ENCODE measurements at regions not wholly inside any gene's neighbourhood (a gene's known extent, or its start where the extent isn't known, plus 50 kb on each side); places are given as distances from the start of the nearest gene placed in this dataset.

DNA sequence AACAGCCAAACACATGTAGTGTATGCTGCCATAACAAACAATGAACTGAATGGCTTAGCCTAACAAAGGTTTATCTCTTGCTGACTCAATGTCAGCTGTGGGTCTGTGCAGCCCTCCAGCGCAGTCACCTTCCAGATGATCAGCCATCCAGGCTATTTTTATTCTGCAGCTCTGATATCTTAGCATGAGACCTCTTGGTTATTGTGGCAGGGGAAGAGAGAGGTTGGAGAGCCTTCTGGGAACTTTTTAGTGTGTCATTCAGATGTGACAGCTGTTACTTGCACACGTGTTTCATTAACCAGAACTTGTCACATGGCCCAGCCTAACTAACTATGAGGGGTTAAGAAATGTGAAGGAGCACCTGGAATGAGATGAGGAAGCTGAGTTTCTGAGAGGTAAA is 202.5 kb downstream of the DHX35 start:
- H3K9me2 ChIP-seq (replicated peaks; ENCODE audit: low read length), result no peaks in the 10 kb centered on the region
- H3K9me3 ChIP-seq (ENCODE audit: low read length), result no peaks in the 10 kb centered on the region
- H3K36me3 ChIP-seq (ENCODE audit: low read depth, low read length), result no peaks in the 10 kb centered on the region
- H2AFZ ChIP-seq (ENCODE audit: low read length), result no peak overlapping the region
- no peak overlapping the region for H3K27ac ChIP-seq (ENCODE audit: low read length)
- POLR2A ChIA-PET (ENCODE audit: unreplicated experiment), result no interaction called here
- no peak overlapping the region for H3K9ac ChIP-seq (ENCODE audit: low read length)
- CTCF ChIA-PET, result no interaction called here
- no peaks in the 10 kb centered on the region for H3K79me2 ChIP-seq (ENCODE audit: low read length)
- H3K4me2 ChIP-seq (ENCODE audit: low read length), result no peak overlapping the region
- DNase-seq (no peak), ATAC-seq (no peak)
- intact Hi-C loops (cut with micrococcal nuclease), result no loop called here
- no peak overlapping the region for H3K4me3 ChIP-seq (ENCODE audit: low read length)
- BruUV-seq (replicated peaks), result no TSS peak
- H3K4me1 ChIP-seq (ENCODE audit: insufficient read depth, low read length), result no peaks in the 10 kb centered on the region
- H4K20me1 ChIP-seq (ENCODE audit: low read length), result no peaks in the 10 kb centered on the region
- TF ChIP-seq, protein P1, sequence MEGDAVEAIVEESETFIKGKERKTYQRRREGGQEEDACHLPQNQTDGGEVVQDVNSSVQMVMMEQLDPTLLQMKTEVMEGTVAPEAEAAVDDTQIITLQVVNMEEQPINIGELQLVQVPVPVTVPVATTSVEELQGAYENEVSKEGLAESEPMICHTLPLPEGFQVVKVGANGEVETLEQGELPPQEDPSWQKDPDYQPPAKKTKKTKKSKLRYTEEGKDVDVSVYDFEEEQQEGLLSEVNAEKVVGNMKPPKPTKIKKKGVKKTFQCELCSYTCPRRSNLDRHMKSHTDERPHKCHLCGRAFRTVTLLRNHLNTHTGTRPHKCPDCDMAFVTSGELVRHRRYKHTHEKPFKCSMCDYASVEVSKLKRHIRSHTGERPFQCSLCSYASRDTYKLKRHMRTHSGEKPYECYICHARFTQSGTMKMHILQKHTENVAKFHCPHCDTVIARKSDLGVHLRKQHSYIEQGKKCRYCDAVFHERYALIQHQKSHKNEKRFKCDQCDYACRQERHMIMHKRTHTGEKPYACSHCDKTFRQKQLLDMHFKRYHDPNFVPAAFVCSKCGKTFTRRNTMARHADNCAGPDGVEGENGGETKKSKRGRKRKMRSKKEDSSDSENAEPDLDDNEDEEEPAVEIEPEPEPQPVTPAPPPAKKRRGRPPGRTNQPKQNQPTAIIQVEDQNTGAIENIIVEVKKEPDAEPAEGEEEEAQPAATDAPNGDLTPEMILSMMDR (conservative IDR thresholded peaks at IDR 0.05; ENCODE audit: low read depth, low read length), result no peak
- no peak for TF ChIP-seq EZH2 (IDR thresholded peaks at IDR 0.05; ENCODE audit: low read length, unreplicated experiment)
- no peak for TF ChIP-seq EZH2phosphoT487 (IDR thresholded peaks at IDR 0.05; ENCODE audit: borderline replicate concordance, low read length)
- H3F3A ChIP-seq (ENCODE audit: low read length, unreplicated experiment), result no peaks in the 10 kb centered on the region
- H3K27me3 ChIP-seq (ENCODE audit: low read length), result peaks cover 6% of the 10 kb centered on the region; the same call in 1 of the 2 replicates

- Histone ChIP-seq H3K36me3 (ENCODE audit: low read depth, low read length) (no peaks in the 10 kb centered on the region), H3K9ac (ENCODE audit: low read length) (no peak overlapping the region), H2AFZ (ENCODE audit: low read length) (no peak overlapping the region), H3F3A (ENCODE audit: low read length, unreplicated experiment) (no peaks in the 10 kb centered on the region), H3K4me2 (ENCODE audit: low read length) (no peak overlapping the region), H3K4me3 (ENCODE audit: low read length) (no peak overlapping the region), H3K79me2 (ENCODE audit: low read length) (no peaks in the 10 kb centered on the region), H3K27me3 (ENCODE audit: low read length) (peaks cover 6% of the 10 kb centered on the region; the same call in 1 of the 2 replicates), H3K9me3 (ENCODE audit: low read length) (no peaks in the 10 kb centered on the region), H3K27ac (ENCODE audit: low read length) (no peak overlapping the region), H3K4me1 (ENCODE audit: insufficient read depth, low read length) (no peaks in the 10 kb centered on the region), H4K20me1 (ENCODE audit: low read length) (no peaks in the 10 kb centered on the region), H3K9me2 (replicated peaks; ENCODE audit: low read length) (no peaks in the 10 kb centered on the region)
- no peak for ATAC-seq
- intact Hi-C loops (cut with micrococcal nuclease), result no loop called here
- CTCF ChIA-PET, result no interaction called here
- POLR2A ChIA-PET (ENCODE audit: unreplicated experiment), result no interaction called here
- BruUV-seq (replicated peaks), result no TSS peak
- TF ChIP-seq, protein P1 (conservative IDR thresholded peaks at IDR 0.05; ENCODE audit: low read depth, low read length), result no peak
- TF ChIP-seq EZH2phosphoT487 (IDR thresholded peaks at IDR 0.05; ENCODE audit: borderline replicate concordance, low read length) (no peak), EZH2 (IDR thresholded peaks at IDR 0.05; ENCODE audit: low read length, unreplicated experiment) (no peak)
- DNase-seq, result no peak
These were observed 201.8 kb downstream of the DHX35 start for GRCh38 chr20:39163993-39164392.

GRCh38 chr20:39161900-39162299 is 199.8 kb downstream of the DHX35 start:
- CTCF ChIA-PET, result no interaction called here

More at GRCh38 chr20:39161900-39162299, 199.8 kb downstream of the DHX35 start:
- H3K4me1 ChIP-seq (ENCODE audit: insufficient read depth, low read length), result no peaks in the 10 kb centered on the region
- no peak overlapping the region for H3K4me3 ChIP-seq (ENCODE audit: low read length)
- H3K36me3 ChIP-seq (ENCODE audit: low read depth, low read length), result no peaks in the 10 kb centered on the region
- no TSS peak for BruUV-seq (replicated peaks)
- H3F3A ChIP-seq (ENCODE audit: low read length, unreplicated experiment), result no peaks in the 10 kb centered on the region
- no peak overlapping the region for H2AFZ ChIP-seq (ENCODE audit: low read length)
- no peaks in the 10 kb centered on the region for H3K9me3 ChIP-seq (ENCODE audit: low read length)
- no peaks in the 10 kb centered on the region for H3K9me2 ChIP-seq (replicated peaks; ENCODE audit: low read length)
- no peak overlapping the region for H3K27ac ChIP-seq (ENCODE audit: low read length)
- no peaks in the 10 kb centered on the region for H4K20me1 ChIP-seq (ENCODE audit: low read length)
- TF ChIP-seq, protein P1 (conservative IDR thresholded peaks at IDR 0.05; ENCODE audit: low read depth, low read length), result no peak
- TF ChIP-seq EZH2 (IDR thresholded peaks at IDR 0.05; ENCODE audit: low read length, unreplicated experiment) (no peak), EZH2phosphoT487 (IDR thresholded peaks at IDR 0.05; ENCODE audit: borderline replicate concordance, low read length) (no peak)
- H3K4me2 ChIP-seq (ENCODE audit: low read length), result no peak overlapping the region
- H3K9ac ChIP-seq (ENCODE audit: low read length), result no peak overlapping the region
- H3K79me2 ChIP-seq (ENCODE audit: low read length), result no peaks in the 10 kb centered on the region
- DNase-seq, result no peak
- no peaks in the 10 kb centered on the region for H3K27me3 ChIP-seq (ENCODE audit: low read length)
- no peak for ATAC-seq
- intact Hi-C loops (cut with micrococcal nuclease), result no loop called here
- POLR2A ChIA-PET (ENCODE audit: unreplicated experiment), result no interaction called here
